Mammary epithelial cell (primary cell): ENCODE measurements at regions not wholly inside any gene's neighbourhood (a gene's known extent, or its start where the extent isn't known, plus 50 kb on each side); places are given as distances from the start of the nearest gene placed in this dataset.

Experiments
- CTCF ChIP-seq, 2 donors: IDR thresholded peaks in 1 of 2; conservative IDR thresholded peaks in 1 of 2; 2 replicates each; pipeline ENCODE4 v1.5.1; 2011 to 2012; ENCODE audit warnings: inconsistent platforms in 2 of 2, low read length in 2 of 2, mild to moderate bottlenecking in 2 of 2, control low read depth in 1 of 2, low read depth in 1 of 2; ENCODE audit not compliant: insufficient read depth in 1 of 2; ENCODE audit errors: extremely low read depth in 1 of 2
- EZH2 ChIP-seq: IDR thresholded peaks from 2 replicates; pipeline ENCODE4 v1.6.1; 2012; ENCODE audit warnings: low read length, inconsistent platforms, borderline replicate concordance

DNA sequence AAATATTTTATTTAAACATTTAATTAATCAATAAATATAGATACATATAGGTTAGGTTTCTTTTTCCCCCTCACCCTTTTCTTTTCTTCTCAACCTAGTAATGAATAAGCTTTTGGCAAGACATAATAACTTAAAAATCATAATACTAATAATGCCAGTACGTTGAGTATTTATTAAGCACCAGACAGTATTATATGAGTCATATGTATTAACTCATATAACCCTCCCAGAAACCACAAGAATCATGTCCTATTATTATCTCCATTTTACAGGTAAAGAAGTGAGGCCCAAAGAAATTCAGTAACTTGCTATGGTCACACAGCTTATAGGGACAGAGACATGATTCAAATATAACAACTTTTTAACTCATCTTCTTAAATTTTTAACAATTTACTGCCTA lies 834.5 kb upstream of the ADGRL2 start:
- no peak for TF ChIP-seq CTCF (conservative IDR thresholded peaks at IDR 0.05 in 1 of 2, IDR thresholded peaks at IDR 0.05 in 1 of 2; ENCODE audit: extremely low read depth in 1 of 2, insufficient read depth in 1 of 2, low read depth in 1 of 2, low read length in 2 of 2)
- no peak for TF ChIP-seq EZH2
